GM23338 (cell line): ENCODE measurements at regions not wholly inside any gene's neighbourhood (a gene's known extent, or its start where the extent isn't known, plus 50 kb on each side); places are given as distances from the start of the nearest gene placed in this dataset.

ENCODE experiments used
- ATAC-seq: fragments of 200-7000 bp; cut with Tn5 transposase; 3 replicates; pipeline ENCODE4 v1.9.1; 2020
- DNase-seq: peaks from one replicate; pipeline ENCODE4 v3.0.0-alpha.2; 2015; ENCODE audit warnings: low spot score
- H2AFZ ChIP-seq: fragments of 200-600 bp; sonication (generic); 2 replicates; pipeline ENCODE4 v1.8.0; 2016; ENCODE audit warnings: antibody characterized with exemption, mild to moderate bottlenecking, moderate library complexity
- H3F3A ChIP-seq: fragments of 200-600 bp; sonication (generic); replicated peaks from 2 replicates; pipeline ENCODE4 v1.8.0; 2017; ENCODE audit warnings: antibody characterized with exemption, mixed run types, low read depth
- H3K27ac ChIP-seq: fragments of 200-600 bp; sonication (generic); 2 replicates; pipeline ENCODE4 v1.6.1; 2016; ENCODE audit warnings: low read depth
- H3K27me3 ChIP-seq: fragments of 200-600 bp; sonication (generic); 2 replicates; pipeline ENCODE4 v1.8.0; 2016; ENCODE audit warnings: mild to moderate bottlenecking, mixed run types, moderate library complexity; ENCODE audit not compliant: insufficient read depth
- H3K36me3 ChIP-seq: fragments of 200-600 bp; sonication (generic); 2 replicates; pipeline ENCODE4 v1.8.0; 2016; ENCODE audit warnings: mild to moderate bottlenecking; ENCODE audit not compliant: insufficient read depth
- H3K4me1 ChIP-seq: fragments of 200-600 bp; sonication (generic); 2 replicates; pipeline ENCODE4 v1.8.0; 2016; ENCODE audit warnings: mild to moderate bottlenecking, moderate library complexity; ENCODE audit not compliant: insufficient read depth
- H3K4me2 ChIP-seq: fragments of 200-600 bp; sonication (generic); 2 replicates; pipeline ENCODE4 v1.7.1; 2017; ENCODE audit warnings: mixed run types
- H3K4me3 ChIP-seq: fragments of 200-600 bp; sonication (generic); 2 replicates; pipeline ENCODE4 v1.6.1; 2016; ENCODE audit warnings: mixed run types
- H3K79me2 ChIP-seq: fragments of 200-600 bp; sonication (generic); replicated peaks from 2 replicates; pipeline ENCODE4 v1.8.0; 2017; ENCODE audit warnings: mild to moderate bottlenecking; ENCODE audit not compliant: insufficient read depth
- H3K9me2 ChIP-seq: fragments of 200-600 bp; sonication (generic); 2 replicates; pipeline ENCODE4 v1.8.0; 2017; ENCODE audit not compliant: insufficient read depth
- H4K20me1 ChIP-seq: fragments of 200-600 bp; sonication (generic); replicated peaks from 2 replicates; pipeline ENCODE4 v1.8.0; 2017; ENCODE audit warnings: mild to moderate bottlenecking; ENCODE audit not compliant: insufficient read depth
- H3K27ac Mint-ChIP-seq: 2 replicates; pipeline ENCODE4 v1.8.0; 2020; ENCODE audit warnings: inconsistent platforms, mild to moderate bottlenecking, moderate library complexity, mixed read lengths
- H3K27me3 Mint-ChIP-seq: 3 replicates; pipeline ENCODE4 v1.8.0; 2022; ENCODE audit warnings: low read depth, mild to moderate bottlenecking, moderate library complexity, mixed read lengths, inconsistent platforms; ENCODE audit not compliant: insufficient read depth, poor library complexity
- H3K36me3 Mint-ChIP-seq: 3 replicates; pipeline ENCODE4 v1.8.0; 2021; ENCODE audit warnings: low read depth, mild to moderate bottlenecking, inconsistent platforms, moderate library complexity, mixed read lengths
- H3K4me1 Mint-ChIP-seq: 3 replicates; pipeline ENCODE4 v1.8.0; 2020; ENCODE audit warnings: mild to moderate bottlenecking, inconsistent platforms, mixed read lengths
- H3K4me3 Mint-ChIP-seq: 3 replicates; pipeline ENCODE4 v1.8.0; 2021; ENCODE audit warnings: moderate library complexity, mild to moderate bottlenecking, inconsistent platforms, mixed read lengths
- H3K9me3 Mint-ChIP-seq: 3 replicates; pipeline ENCODE4 v1.8.0; 2020; ENCODE audit warnings: moderate library complexity, mild to moderate bottlenecking, inconsistent platforms, mixed read lengths
- CREB1 ChIP-seq: fragments of 250-450 bp; sonication (Bioruptor Pico); IDR thresholded peaks from 2 replicates; pipeline ENCODE4 v1.5.0; 2020; ENCODE audit warnings: low read depth, mild to moderate bottlenecking, moderate library complexity
- EZH2 ChIP-seq: fragments of 200-600 bp; sonication (generic); IDR thresholded peaks from one replicate; pipeline ENCODE4 v1.8.0; 2017; ENCODE audit warnings: antibody characterized with exemption, mild to moderate bottlenecking, low read depth; ENCODE audit not compliant: unreplicated experiment
- EZH2phosphoT487 ChIP-seq: fragments of 200-600 bp; sonication (generic); IDR thresholded peaks from one replicate; pipeline ENCODE4 v1.8.1; 2018; ENCODE audit warnings: antibody characterized with exemption; ENCODE audit not compliant: unreplicated experiment
- JUNB ChIP-seq: IDR thresholded peaks from one replicate; pipeline ENCODE4 v1.6.1; 2016; ENCODE audit warnings: antibody characterized with exemption; ENCODE audit not compliant: unreplicated experiment
- NANOG ChIP-seq: IDR thresholded peaks from 2 replicates; pipeline ENCODE4 v1.6.1; 2016; ENCODE audit warnings: antibody characterized with exemption, borderline replicate concordance
- POLR2AphosphoS5 ChIP-seq: IDR thresholded peaks from 2 replicates; pipeline ENCODE4 v1.6.1; 2016; ENCODE audit warnings: antibody characterized with exemption, low read depth
- STAT1 ChIP-seq: IDR thresholded peaks from one replicate; pipeline ENCODE4 v1.6.1; 2016; ENCODE audit warnings: antibody characterized with exemption; ENCODE audit not compliant: unreplicated experiment
- ZNF114 ChIP-seq: fragments of 250-450 bp; sonication (Bioruptor Pico); IDR thresholded peaks from 2 replicates; pipeline ENCODE4 v1.5.0; 2020; ENCODE audit warnings: mild to moderate bottlenecking, moderate library complexity
- ZNF331 ChIP-seq: fragments of 250-450 bp; sonication (Bioruptor Pico); IDR thresholded peaks from 2 replicates; pipeline ENCODE4 v1.5.0; 2020; ENCODE audit warnings: low read depth, mild to moderate bottlenecking, moderate library complexity
- TF ChIP-seq, protein P1 (sequence below): IDR thresholded peaks from one replicate; pipeline ENCODE4 v1.6.1; 2018; ENCODE audit warnings: antibody characterized with exemption; ENCODE audit not compliant: unreplicated experiment
- TF ChIP-seq, protein P2 (sequence below): fragments of 250-450 bp; sonication (Bioruptor Pico); IDR thresholded peaks from 2 replicates; pipeline ENCODE4 v1.5.0; 2020; ENCODE audit warnings: mild to moderate bottlenecking, moderate library complexity
- TF ChIP-seq, protein P3 (sequence below): IDR thresholded peaks from 2 replicates; pipeline ENCODE4 v1.6.1; 2016; ENCODE audit warnings: antibody characterized with exemption
- TF ChIP-seq, protein P4 (sequence below), 2 experiments: fragments of 200-600 bp in 1 of 2; sonication (generic) in 1 of 2; conservative IDR thresholded peaks; 2 replicates each; pipeline versions ENCODE4 v1.5.1 to v1.6.1; 2016 to 2017; ENCODE audit warnings: antibody characterized with exemption in 2 of 2, low read depth in 2 of 2, mild to moderate bottlenecking in 2 of 2, moderate library complexity in 1 of 2

DNA sequence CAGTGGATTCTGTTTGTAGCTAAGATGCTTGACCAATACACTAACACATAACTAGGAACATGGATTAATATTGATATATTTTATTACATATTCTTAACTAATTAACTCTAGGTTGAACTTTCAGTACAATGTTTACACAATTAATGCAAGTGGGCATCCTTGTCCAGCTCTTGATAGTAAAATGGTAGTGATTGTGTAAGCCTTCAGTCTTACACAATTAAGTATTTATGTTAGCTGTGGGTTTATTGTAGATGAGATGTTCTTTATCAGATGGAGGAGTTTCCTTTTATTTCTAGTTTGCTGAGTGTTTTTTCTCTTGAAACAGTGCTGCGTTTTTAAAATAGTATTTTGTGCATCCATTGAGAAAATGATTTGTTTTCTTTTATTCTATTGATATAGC is 1210.8 kb downstream of the CDH12 start:
- H3K4me2 ChIP-seq: no peak overlapping the region
- H3K36me3 Mint-ChIP-seq: no peaks in the 10 kb centered on the region
- no peak overlapping the region for H3K4me3 Mint-ChIP-seq
- H3K27ac ChIP-seq: no peak overlapping the region
- no peak overlapping the region for H3K4me3 ChIP-seq
- H3F3A ChIP-seq: no peaks in the 10 kb centered on the region
- no peaks in the 10 kb centered on the region for H3K27me3 Mint-ChIP-seq
- no peaks in the 10 kb centered on the region for H4K20me1 ChIP-seq
- ATAC-seq (no peak), DNase-seq (no peak)
- no peaks in the 10 kb centered on the region for H3K79me2 ChIP-seq
- TF ChIP-seq, protein P1, sequence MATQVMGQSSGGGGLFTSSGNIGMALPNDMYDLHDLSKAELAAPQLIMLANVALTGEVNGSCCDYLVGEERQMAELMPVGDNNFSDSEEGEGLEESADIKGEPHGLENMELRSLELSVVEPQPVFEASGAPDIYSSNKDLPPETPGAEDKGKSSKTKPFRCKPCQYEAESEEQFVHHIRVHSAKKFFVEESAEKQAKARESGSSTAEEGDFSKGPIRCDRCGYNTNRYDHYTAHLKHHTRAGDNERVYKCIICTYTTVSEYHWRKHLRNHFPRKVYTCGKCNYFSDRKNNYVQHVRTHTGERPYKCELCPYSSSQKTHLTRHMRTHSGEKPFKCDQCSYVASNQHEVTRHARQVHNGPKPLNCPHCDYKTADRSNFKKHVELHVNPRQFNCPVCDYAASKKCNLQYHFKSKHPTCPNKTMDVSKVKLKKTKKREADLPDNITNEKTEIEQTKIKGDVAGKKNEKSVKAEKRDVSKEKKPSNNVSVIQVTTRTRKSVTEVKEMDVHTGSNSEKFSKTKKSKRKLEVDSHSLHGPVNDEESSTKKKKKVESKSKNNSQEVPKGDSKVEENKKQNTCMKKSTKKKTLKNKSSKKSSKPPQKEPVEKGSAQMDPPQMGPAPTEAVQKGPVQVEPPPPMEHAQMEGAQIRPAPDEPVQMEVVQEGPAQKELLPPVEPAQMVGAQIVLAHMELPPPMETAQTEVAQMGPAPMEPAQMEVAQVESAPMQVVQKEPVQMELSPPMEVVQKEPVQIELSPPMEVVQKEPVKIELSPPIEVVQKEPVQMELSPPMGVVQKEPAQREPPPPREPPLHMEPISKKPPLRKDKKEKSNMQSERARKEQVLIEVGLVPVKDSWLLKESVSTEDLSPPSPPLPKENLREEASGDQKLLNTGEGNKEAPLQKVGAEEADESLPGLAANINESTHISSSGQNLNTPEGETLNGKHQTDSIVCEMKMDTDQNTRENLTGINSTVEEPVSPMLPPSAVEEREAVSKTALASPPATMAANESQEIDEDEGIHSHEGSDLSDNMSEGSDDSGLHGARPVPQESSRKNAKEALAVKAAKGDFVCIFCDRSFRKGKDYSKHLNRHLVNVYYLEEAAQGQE: no peak
- TF ChIP-seq, protein P2, sequence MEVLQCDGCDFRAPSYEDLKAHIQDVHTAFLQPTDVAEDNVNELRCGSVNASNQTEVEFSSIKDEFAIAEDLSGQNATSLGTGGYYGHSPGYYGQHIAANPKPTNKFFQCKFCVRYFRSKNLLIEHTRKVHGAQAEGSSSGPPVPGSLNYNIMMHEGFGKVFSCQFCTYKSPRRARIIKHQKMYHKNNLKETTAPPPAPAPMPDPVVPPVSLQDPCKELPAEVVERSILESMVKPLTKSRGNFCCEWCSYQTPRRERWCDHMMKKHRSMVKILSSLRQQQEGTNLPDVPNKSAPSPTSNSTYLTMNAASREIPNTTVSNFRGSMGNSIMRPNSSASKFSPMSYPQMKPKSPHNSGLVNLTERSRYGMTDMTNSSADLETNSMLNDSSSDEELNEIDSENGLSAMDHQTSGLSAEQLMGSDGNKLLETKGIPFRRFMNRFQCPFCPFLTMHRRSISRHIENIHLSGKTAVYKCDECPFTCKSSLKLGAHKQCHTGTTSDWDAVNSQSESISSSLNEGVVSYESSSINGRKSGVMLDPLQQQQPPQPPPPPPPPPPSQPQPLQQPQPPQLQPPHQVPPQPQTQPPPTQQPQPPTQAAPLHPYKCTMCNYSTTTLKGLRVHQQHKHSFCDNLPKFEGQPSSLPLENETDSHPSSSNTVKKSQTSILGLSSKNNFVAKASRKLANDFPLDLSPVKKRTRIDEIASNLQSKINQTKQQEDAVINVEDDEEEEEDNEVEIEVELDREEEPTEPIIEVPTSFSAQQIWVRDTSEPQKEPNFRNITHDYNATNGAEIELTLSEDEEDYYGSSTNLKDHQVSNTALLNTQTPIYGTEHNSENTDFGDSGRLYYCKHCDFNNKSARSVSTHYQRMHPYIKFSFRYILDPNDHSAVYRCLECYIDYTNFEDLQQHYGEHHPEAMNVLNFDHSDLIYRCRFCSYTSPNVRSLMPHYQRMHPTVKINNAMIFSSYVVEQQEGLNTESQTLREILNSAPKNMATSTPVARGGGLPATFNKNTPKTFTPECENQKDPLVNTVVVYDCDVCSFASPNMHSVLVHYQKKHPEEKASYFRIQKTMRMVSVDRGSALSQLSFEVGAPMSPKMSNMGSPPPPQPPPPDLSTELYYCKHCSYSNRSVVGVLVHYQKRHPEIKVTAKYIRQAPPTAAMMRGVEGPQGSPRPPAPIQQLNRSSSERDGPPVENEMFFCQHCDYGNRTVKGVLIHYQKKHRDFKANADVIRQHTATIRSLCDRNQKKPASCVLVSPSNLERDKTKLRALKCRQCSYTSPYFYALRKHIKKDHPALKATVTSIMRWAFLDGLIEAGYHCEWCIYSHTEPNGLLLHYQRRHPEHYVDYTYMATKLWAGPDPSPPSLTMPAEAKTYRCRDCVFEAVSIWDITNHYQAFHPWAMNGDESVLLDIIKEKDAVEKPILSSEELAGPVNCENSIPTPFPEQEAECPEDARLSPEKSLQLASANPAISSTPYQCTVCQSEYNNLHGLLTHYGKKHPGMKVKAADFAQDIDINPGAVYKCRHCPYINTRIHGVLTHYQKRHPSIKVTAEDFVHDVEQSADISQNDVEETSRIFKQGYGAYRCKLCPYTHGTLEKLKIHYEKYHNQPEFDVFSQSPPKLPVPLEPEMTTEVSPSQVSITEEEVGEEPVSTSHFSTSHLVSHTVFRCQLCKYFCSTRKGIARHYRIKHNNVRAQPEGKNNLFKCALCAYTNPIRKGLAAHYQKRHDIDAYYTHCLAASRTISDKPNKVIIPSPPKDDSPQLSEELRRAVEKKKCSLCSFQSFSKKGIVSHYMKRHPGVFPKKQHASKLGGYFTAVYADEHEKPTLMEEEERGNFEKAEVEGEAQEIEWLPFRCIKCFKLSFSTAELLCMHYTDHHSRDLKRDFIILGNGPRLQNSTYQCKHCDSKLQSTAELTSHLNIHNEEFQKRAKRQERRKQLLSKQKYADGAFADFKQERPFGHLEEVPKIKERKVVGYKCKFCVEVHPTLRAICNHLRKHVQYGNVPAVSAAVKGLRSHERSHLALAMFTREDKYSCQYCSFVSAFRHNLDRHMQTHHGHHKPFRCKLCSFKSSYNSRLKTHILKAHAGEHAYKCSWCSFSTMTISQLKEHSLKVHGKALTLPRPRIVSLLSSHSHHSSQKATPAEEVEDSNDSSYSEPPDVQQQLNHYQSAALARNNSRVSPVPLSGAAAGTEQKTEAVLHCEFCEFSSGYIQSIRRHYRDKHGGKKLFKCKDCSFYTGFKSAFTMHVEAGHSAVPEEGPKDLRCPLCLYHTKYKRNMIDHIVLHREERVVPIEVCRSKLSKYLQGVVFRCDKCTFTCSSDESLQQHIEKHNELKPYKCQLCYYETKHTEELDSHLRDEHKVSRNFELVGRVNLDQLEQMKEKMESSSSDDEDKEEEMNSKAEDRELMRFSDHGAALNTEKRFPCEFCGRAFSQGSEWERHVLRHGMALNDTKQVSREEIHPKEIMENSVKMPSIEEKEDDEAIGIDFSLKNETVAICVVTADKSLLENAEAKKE (CRISPR knock-in tag): no peak
- no peak for TF ChIP-seq ZNF114 (CRISPR knock-in tag)
- TF ChIP-seq CREB1 (CRISPR knock-in tag): no peak
- no peak for TF ChIP-seq ZNF331 (CRISPR knock-in tag)
- no peak for TF ChIP-seq EZH2
- TF ChIP-seq STAT1: no peak
- no peak for TF ChIP-seq JUNB
- no peak for TF ChIP-seq EZH2phosphoT487
- TF ChIP-seq, protein P3, sequence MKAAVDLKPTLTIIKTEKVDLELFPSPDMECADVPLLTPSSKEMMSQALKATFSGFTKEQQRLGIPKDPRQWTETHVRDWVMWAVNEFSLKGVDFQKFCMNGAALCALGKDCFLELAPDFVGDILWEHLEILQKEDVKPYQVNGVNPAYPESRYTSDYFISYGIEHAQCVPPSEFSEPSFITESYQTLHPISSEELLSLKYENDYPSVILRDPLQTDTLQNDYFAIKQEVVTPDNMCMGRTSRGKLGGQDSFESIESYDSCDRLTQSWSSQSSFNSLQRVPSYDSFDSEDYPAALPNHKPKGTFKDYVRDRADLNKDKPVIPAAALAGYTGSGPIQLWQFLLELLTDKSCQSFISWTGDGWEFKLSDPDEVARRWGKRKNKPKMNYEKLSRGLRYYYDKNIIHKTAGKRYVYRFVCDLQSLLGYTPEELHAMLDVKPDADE: no peak
- TF ChIP-seq POLR2AphosphoS5: no peak
- TF ChIP-seq NANOG: no peak
- TF ChIP-seq, protein P4, sequence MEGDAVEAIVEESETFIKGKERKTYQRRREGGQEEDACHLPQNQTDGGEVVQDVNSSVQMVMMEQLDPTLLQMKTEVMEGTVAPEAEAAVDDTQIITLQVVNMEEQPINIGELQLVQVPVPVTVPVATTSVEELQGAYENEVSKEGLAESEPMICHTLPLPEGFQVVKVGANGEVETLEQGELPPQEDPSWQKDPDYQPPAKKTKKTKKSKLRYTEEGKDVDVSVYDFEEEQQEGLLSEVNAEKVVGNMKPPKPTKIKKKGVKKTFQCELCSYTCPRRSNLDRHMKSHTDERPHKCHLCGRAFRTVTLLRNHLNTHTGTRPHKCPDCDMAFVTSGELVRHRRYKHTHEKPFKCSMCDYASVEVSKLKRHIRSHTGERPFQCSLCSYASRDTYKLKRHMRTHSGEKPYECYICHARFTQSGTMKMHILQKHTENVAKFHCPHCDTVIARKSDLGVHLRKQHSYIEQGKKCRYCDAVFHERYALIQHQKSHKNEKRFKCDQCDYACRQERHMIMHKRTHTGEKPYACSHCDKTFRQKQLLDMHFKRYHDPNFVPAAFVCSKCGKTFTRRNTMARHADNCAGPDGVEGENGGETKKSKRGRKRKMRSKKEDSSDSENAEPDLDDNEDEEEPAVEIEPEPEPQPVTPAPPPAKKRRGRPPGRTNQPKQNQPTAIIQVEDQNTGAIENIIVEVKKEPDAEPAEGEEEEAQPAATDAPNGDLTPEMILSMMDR (conservative IDR thresholded peaks at IDR 0.05; ENCODE audit: low read depth in 2 of 2): no peak
- H3K36me3 ChIP-seq: no peaks in the 10 kb centered on the region
- H3K4me1 Mint-ChIP-seq: no peaks in the 10 kb centered on the region
- H3K27ac Mint-ChIP-seq: no peak overlapping the region
- H3K4me1 ChIP-seq: no peaks in the 10 kb centered on the region
- no peaks in the 10 kb centered on the region for H3K9me2 ChIP-seq
- H3K9me3 Mint-ChIP-seq: no peaks in the 10 kb centered on the region
- H3K27me3 ChIP-seq: no peaks in the 10 kb centered on the region
- H2AFZ ChIP-seq: no peak overlapping the region
